Loucy (cell line): ENCODE measurements at regions not wholly inside any gene's neighbourhood (a gene's known extent, or its start where the extent isn't known, plus 50 kb on each side); places are given as distances from the start of the nearest gene placed in this dataset.

ENCODE experiments used
- CTCF ChIP-seq: fragments of 200-600 bp; sonication (generic); conservative IDR thresholded peaks from 2 replicates; pipeline ENCODE4 v1.5.1; 2014; ENCODE audit warnings: mild to moderate bottlenecking, antibody characterized with exemption, low read length
- EZH2phosphoT487 ChIP-seq: fragments of 200-600 bp; IDR thresholded peaks from 2 replicates; pipeline ENCODE4 v1.6.1; 2018; ENCODE audit warnings: antibody characterized with exemption, mild to moderate bottlenecking, moderate library complexity, borderline replicate concordance

GRCh38 chr13:33381180-33381579, 95.6 kb upstream of the STARD13 start:
- TF ChIP-seq CTCF: no peak
- no peak for TF ChIP-seq EZH2phosphoT487
